OCI-LY3 (cell line): ENCODE measurements at regions not wholly inside any gene's neighbourhood (a gene's known extent, or its start where the extent isn't known, plus 50 kb on each side); places are given as distances from the start of the nearest gene placed in this dataset.

Source experiments
- H2AFZ ChIP-seq: fragments of 200-600, 300-600 bp; shearing (Covaris generic); 2 replicates; pipeline ENCODE4 v1.6.0; 2014; ENCODE audit warnings: antibody characterized with exemption, low read depth, low read length
- H3K27ac ChIP-seq: fragments of 200-600, 300-600 bp; sonication (generic); 2 replicates; pipeline ENCODE4 v1.5.1; 2014; ENCODE audit warnings: mild to moderate bottlenecking, low read length, moderate library complexity, mixed read lengths
- H3K27me3 ChIP-seq: fragments of 200-600, 300-600 bp; sonication (generic); 2 replicates; pipeline ENCODE4 v1.6.1; 2014; ENCODE audit warnings: low read depth, low read length, mixed read lengths
- H3K36me3 ChIP-seq: fragments of 200-600, 300-600 bp; sonication (generic); replicated peaks from 2 replicates; pipeline ENCODE3; 2014; ENCODE audit warnings: low read depth, low read length, mixed read lengths
- H3K4me1 ChIP-seq: fragments of 300-600, 200-600 bp; sonication (generic); 2 replicates; pipeline ENCODE4 v1.6.1; 2014; ENCODE audit warnings: low read length, mixed read lengths
- H3K4me2 ChIP-seq: fragments of 200-600, 300-600 bp; sonication (generic); 2 replicates; pipeline ENCODE4 v1.6.1; 2014; ENCODE audit warnings: low read length, mixed read lengths
- H3K4me3 ChIP-seq: fragments of 300-600, 200-600 bp; sonication (generic); 2 replicates; pipeline ENCODE4 v1.5.1; 2014; ENCODE audit warnings: antibody characterized with exemption, mild to moderate bottlenecking, low read length, moderate library complexity
- H3K79me2 ChIP-seq: fragments of 300-600, 200-600 bp; shearing (Covaris generic); 2 replicates; pipeline ENCODE4 v1.6.1; 2014; ENCODE audit warnings: mild to moderate bottlenecking, low read length, mixed read lengths
- H3K9ac ChIP-seq: fragments of 300-600, 200-600 bp; shearing (Covaris generic); 2 replicates; pipeline ENCODE4 v1.6.0; 2014; ENCODE audit warnings: mild to moderate bottlenecking, low read length, moderate library complexity
- H3K9me3 ChIP-seq: fragments of 200-600, 300-600 bp; shearing (Covaris generic); 2 replicates; pipeline ENCODE4 v1.6.1; 2014; ENCODE audit warnings: low read length, mixed read lengths; ENCODE audit not compliant: insufficient read depth
- H4K20me1 ChIP-seq: fragments of 200-600, 300-600 bp; sonication (generic); 2 replicates; pipeline ENCODE4 v1.6.1; 2016; ENCODE audit warnings: low read length, mixed read lengths; ENCODE audit not compliant: insufficient read depth
- EZH2phosphoT487 ChIP-seq: fragments of 200-600 bp; shearing (Covaris generic); IDR thresholded peaks from 2 replicates; pipeline ENCODE4 v1.6.1; 2018; ENCODE audit warnings: antibody characterized with exemption, mixed run types, low read depth
- TF ChIP-seq, protein P1 (sequence below): fragments of 200-600, 300-600 bp; sonication (generic); IDR thresholded peaks from 2 replicates; pipeline ENCODE4 v1.5.1; 2014; ENCODE audit warnings: antibody characterized with exemption, low read length, low read depth

DNA sequence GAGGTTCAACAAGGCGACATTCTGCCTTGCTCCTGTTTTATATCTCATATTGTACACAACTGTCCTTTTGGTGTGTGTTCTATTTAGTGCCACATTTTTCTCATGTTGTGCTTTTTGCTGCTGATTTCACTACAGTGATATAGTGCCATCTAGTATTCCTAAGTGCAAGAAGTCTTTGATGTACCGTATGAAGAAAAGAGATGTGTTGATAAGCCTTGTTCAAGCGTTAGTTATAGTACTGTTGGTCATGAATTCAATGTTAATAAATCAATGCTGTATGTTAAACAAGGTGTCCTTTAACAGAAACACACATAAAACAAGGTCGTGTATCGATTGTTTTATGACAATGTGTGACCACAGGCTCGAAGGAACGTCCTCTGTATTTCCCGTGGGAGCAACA, 939.4 kb downstream of the GATA3 start:
- H3K4me2 ChIP-seq, result no peak overlapping the region
- H3K4me3 ChIP-seq, result no peak overlapping the region

DNA sequence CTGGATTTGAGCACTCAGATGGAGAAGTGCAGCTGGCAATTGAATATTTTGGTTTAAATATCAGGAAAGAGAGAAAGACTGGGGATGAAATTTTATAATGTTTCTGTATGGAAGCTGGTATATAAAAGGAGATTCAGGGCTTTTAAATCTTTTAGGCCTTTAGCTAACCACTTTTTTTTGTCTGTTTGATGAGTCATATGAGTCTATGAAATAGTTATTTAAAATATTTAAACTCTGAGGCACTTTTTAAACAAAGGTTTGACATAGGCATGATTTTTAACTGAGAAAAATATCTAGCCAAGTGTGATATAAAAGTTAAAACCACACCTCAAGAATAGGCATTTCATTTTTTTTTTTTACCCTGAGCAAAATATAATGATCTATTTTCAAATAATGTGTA, 944.3 kb downstream of the GATA3 start:
- no peaks in the 10 kb centered on the region for H3K4me1 ChIP-seq
- no peaks in the 10 kb centered on the region for H3K27me3 ChIP-seq
- TF ChIP-seq, protein P1, sequence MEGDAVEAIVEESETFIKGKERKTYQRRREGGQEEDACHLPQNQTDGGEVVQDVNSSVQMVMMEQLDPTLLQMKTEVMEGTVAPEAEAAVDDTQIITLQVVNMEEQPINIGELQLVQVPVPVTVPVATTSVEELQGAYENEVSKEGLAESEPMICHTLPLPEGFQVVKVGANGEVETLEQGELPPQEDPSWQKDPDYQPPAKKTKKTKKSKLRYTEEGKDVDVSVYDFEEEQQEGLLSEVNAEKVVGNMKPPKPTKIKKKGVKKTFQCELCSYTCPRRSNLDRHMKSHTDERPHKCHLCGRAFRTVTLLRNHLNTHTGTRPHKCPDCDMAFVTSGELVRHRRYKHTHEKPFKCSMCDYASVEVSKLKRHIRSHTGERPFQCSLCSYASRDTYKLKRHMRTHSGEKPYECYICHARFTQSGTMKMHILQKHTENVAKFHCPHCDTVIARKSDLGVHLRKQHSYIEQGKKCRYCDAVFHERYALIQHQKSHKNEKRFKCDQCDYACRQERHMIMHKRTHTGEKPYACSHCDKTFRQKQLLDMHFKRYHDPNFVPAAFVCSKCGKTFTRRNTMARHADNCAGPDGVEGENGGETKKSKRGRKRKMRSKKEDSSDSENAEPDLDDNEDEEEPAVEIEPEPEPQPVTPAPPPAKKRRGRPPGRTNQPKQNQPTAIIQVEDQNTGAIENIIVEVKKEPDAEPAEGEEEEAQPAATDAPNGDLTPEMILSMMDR, result no peak
- no peak for TF ChIP-seq EZH2phosphoT487
- H2AFZ ChIP-seq, result no peak overlapping the region
- H3K27ac ChIP-seq, result no peak overlapping the region
- no peaks in the 10 kb centered on the region for H4K20me1 ChIP-seq
- H3K4me3 ChIP-seq, result no peak overlapping the region
- H3K36me3 ChIP-seq, result no peaks in the 10 kb centered on the region
- no peaks in the 10 kb centered on the region for H3K79me2 ChIP-seq
- H3K9ac ChIP-seq, result no peak overlapping the region
- no peaks in the 10 kb centered on the region for H3K9me3 ChIP-seq
- H3K4me2 ChIP-seq, result no peak overlapping the region

More for the DNA sequence above, 939.4 kb downstream of the GATA3 start:
- H3K36me3 ChIP-seq, result no peaks in the 10 kb centered on the region
- H3K27me3 ChIP-seq, result no peaks in the 10 kb centered on the region
- H2AFZ ChIP-seq, result no peak overlapping the region
- no peaks in the 10 kb centered on the region for H3K4me1 ChIP-seq
- TF ChIP-seq, protein P1, result no peak
- TF ChIP-seq EZH2phosphoT487, result no peak
- H3K79me2 ChIP-seq, result no peaks in the 10 kb centered on the region
- H3K27ac ChIP-seq, result no peak overlapping the region
- H4K20me1 ChIP-seq, result no peaks in the 10 kb centered on the region
- no peaks in the 10 kb centered on the region for H3K9me3 ChIP-seq
- no peak overlapping the region for H3K9ac ChIP-seq

DNA sequence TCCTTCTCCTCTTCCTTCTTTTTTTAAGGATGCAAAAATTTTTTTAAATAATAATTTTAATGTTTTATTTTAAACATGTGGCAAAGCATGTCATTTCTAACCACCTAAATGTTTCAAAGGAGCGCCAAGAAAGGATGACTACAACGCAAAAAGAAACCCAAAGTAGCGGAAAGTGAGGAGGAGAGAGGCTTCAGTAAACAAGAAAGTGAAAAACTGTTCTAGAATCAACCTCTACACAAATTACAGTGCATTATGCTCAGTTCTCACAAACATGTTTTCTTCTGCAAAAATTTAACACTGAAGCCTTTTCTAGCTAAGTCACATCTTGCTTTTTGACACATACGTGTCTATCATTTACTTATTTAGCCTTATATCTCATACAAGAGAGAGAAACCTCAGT, 948.6 kb downstream of the GATA3 start:
- H2AFZ ChIP-seq, result no peak overlapping the region
- TF ChIP-seq, protein P1, result no peak
- no peak for TF ChIP-seq EZH2phosphoT487
- H3K4me2 ChIP-seq, result no peak overlapping the region
- H3K27ac ChIP-seq, result no peak overlapping the region
- no peaks in the 10 kb centered on the region for H4K20me1 ChIP-seq
- H3K27me3 ChIP-seq, result no peaks in the 10 kb centered on the region
- no peak overlapping the region for H3K9ac ChIP-seq
- H3K9me3 ChIP-seq, result no peaks in the 10 kb centered on the region
- no peaks in the 10 kb centered on the region for H3K36me3 ChIP-seq
- H3K4me1 ChIP-seq, result no peaks in the 10 kb centered on the region
- H3K79me2 ChIP-seq, result no peaks in the 10 kb centered on the region
- H3K4me3 ChIP-seq, result no peak overlapping the region

DNA sequence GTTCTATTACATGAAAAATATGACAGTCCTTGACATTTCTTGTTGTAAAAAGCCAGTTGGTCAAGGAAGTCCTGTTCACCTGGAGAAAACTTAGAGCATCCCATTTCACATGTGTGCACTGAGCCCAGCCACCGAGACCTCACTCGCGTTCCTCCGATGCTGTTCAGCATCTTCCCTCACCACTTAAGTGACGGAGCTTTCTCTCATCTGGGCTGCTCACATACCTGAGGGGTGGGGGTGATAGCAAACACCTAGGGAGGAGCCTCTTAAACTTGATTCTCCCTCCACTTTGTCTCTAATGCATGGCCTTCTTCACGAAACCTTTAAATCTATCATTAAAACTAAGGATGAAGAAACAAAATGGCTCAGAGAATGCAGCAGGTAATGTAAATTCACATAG, 950.2 kb downstream of the GATA3 start:
- no peaks in the 10 kb centered on the region for H3K79me2 ChIP-seq
- H3K9ac ChIP-seq, result no peak overlapping the region
- no peak overlapping the region for H2AFZ ChIP-seq
- H3K27ac ChIP-seq, result no peak overlapping the region
- H4K20me1 ChIP-seq, result no peaks in the 10 kb centered on the region
- H3K4me3 ChIP-seq, result no peak overlapping the region
- H3K4me2 ChIP-seq, result no peak overlapping the region
- no peaks in the 10 kb centered on the region for H3K9me3 ChIP-seq
- no peaks in the 10 kb centered on the region for H3K4me1 ChIP-seq
- TF ChIP-seq, protein P1, result no peak
- no peak for TF ChIP-seq EZH2phosphoT487
- no peaks in the 10 kb centered on the region for H3K27me3 ChIP-seq
- no peaks in the 10 kb centered on the region for H3K36me3 ChIP-seq
